Neural cell (in vitro differentiated cells): ENCODE measurements at regions not wholly inside any gene's neighbourhood (a gene's known extent, or its start where the extent isn't known, plus 50 kb on each side); places are given as distances from the start of the nearest gene placed in this dataset.

ENCODE experiments used
- H2AFZ ChIP-seq: fragments of 200-600, 300-800 bp; sonication (generic), shearing (Covaris generic); 2 replicates; pipeline ENCODE4 v1.6.0; 2014; ENCODE audit warnings: low read depth, mild to moderate bottlenecking, antibody characterized with exemption, low read length, moderate library complexity
- H3F3A ChIP-seq: fragments of 200-600 bp; shearing (Covaris generic); 2 replicates; pipeline ENCODE4 v1.6.1; 2016; ENCODE audit warnings: mild to moderate bottlenecking, moderate library complexity, mixed read lengths, antibody characterized with exemption, low read length; ENCODE audit not compliant: insufficient read depth, poor library complexity, severe bottlenecking
- H3K27ac ChIP-seq: fragments of 200-600, 300-800 bp; sonication (generic), shearing (Covaris generic); 2 replicates; pipeline ENCODE4 v1.5.1; 2014; ENCODE audit warnings: mild to moderate bottlenecking, low read length, moderate library complexity
- H3K27me3 ChIP-seq: fragments of 300-800, 200-600 bp; sonication (generic), shearing (Covaris generic); 2 replicates; pipeline ENCODE4 v1.6.0; 2014; ENCODE audit warnings: mild to moderate bottlenecking, low read depth, low read length, moderate library complexity; ENCODE audit not compliant: insufficient read depth
- H3K36me3 ChIP-seq: fragments of 300-800, 200-600 bp; sonication (generic), shearing (Covaris generic); 2 replicates; pipeline ENCODE4 v1.5.1; 2014; ENCODE audit warnings: mild to moderate bottlenecking, antibody characterized with exemption, low read length, moderate library complexity; ENCODE audit not compliant: insufficient read depth
- H3K4me2 ChIP-seq: fragments of 300-800, 200-600 bp; sonication (generic), shearing (Covaris generic); 2 replicates; pipeline ENCODE4 v1.6.0; 2014; ENCODE audit warnings: mild to moderate bottlenecking, low read length
- H3K4me3 ChIP-seq: fragments of 300-800, 200-600 bp; sonication (generic), shearing (Covaris generic); 2 replicates; pipeline ENCODE4 v1.5.1; 2014; ENCODE audit warnings: mild to moderate bottlenecking, low read length, moderate library complexity
- H3K79me2 ChIP-seq: fragments of 200-600 bp; shearing (Covaris generic); replicated peaks from 2 replicates; pipeline ENCODE4 v1.6.0; 2014; ENCODE audit warnings: mild to moderate bottlenecking, low read length, moderate library complexity; ENCODE audit not compliant: insufficient read depth
- H3K9ac ChIP-seq: fragments of 300-800, 200-600 bp; sonication (generic), shearing (Covaris generic); 2 replicates; pipeline ENCODE4 v1.6.1; 2016; ENCODE audit warnings: mild to moderate bottlenecking, low read length, mixed read lengths
- H3K9me2 ChIP-seq: fragments of 200-600 bp; shearing (Covaris generic); 2 replicates; pipeline ENCODE4 v1.6.1; 2016; ENCODE audit warnings: mild to moderate bottlenecking, low read length, mixed read lengths; ENCODE audit not compliant: insufficient read depth
- H3K9me3 ChIP-seq: fragments of 200-600, 300-800 bp; sonication (generic), shearing (Covaris generic); 2 replicates; pipeline ENCODE4 v1.6.1; 2016; ENCODE audit warnings: mild to moderate bottlenecking, mixed run types, low read length, moderate library complexity, mixed read lengths
- H4K20me1 ChIP-seq: fragments of 200-600 bp; shearing (Covaris generic); 2 replicates; pipeline ENCODE4 v1.6.1; 2016; ENCODE audit warnings: mild to moderate bottlenecking, mixed run types; ENCODE audit not compliant: insufficient read depth
- CTCF ChIP-seq: fragments of 450-650 bp; IDR thresholded peaks from 2 replicates; pipeline ENCODE4 v1.5.1; 2014; ENCODE audit warnings: antibody characterized with exemption, mild to moderate bottlenecking, moderate library complexity; ENCODE audit not compliant: poor library complexity, severe bottlenecking
- EP300 ChIP-seq: fragments of 450-650 bp; conservative IDR thresholded peaks from 2 replicates; pipeline ENCODE4 v1.6.1; 2014; ENCODE audit warnings: antibody characterized with exemption, mild to moderate bottlenecking, moderate library complexity; ENCODE audit not compliant: poor library complexity, severe bottlenecking
- EZH2 ChIP-seq: fragments of 200-600, 300-800 bp; shearing (Covaris generic), sonication (generic); IDR thresholded peaks from 2 replicates; pipeline ENCODE4 v1.6.1; 2014; ENCODE audit warnings: antibody characterized with exemption, low read length, borderline replicate concordance, mild to moderate bottlenecking; ENCODE audit not compliant: insufficient read depth, poor library complexity, severe bottlenecking
- MXI1 ChIP-seq: fragments of 450-650 bp; conservative IDR thresholded peaks from 2 replicates; pipeline ENCODE4 v1.6.1; 2014; ENCODE audit warnings: antibody characterized with exemption, mild to moderate bottlenecking; ENCODE audit not compliant: poor library complexity, severe bottlenecking
- POLR2AphosphoS5 ChIP-seq: IDR thresholded peaks from 2 replicates; pipeline ENCODE4 v1.6.1; 2012
- RAD21 ChIP-seq: fragments of 450-650 bp; conservative IDR thresholded peaks from 2 replicates; pipeline ENCODE4 v1.6.1; 2014; ENCODE audit warnings: antibody characterized with exemption, mild to moderate bottlenecking, moderate library complexity
- SMC3 ChIP-seq: fragments of 450-650 bp; conservative IDR thresholded peaks from 2 replicates; pipeline ENCODE4 v1.6.1; 2014; ENCODE audit warnings: antibody characterized with exemption, mild to moderate bottlenecking, moderate library complexity; ENCODE audit not compliant: poor library complexity
- TAF1 ChIP-seq: IDR thresholded peaks from 2 replicates; pipeline ENCODE4 v1.6.1; 2012; ENCODE audit warnings: low read depth
- TF ChIP-seq, protein P1 (sequence below): IDR thresholded peaks from 2 replicates; pipeline ENCODE4 v1.6.1; 2012; ENCODE audit warnings: borderline replicate concordance

DNA sequence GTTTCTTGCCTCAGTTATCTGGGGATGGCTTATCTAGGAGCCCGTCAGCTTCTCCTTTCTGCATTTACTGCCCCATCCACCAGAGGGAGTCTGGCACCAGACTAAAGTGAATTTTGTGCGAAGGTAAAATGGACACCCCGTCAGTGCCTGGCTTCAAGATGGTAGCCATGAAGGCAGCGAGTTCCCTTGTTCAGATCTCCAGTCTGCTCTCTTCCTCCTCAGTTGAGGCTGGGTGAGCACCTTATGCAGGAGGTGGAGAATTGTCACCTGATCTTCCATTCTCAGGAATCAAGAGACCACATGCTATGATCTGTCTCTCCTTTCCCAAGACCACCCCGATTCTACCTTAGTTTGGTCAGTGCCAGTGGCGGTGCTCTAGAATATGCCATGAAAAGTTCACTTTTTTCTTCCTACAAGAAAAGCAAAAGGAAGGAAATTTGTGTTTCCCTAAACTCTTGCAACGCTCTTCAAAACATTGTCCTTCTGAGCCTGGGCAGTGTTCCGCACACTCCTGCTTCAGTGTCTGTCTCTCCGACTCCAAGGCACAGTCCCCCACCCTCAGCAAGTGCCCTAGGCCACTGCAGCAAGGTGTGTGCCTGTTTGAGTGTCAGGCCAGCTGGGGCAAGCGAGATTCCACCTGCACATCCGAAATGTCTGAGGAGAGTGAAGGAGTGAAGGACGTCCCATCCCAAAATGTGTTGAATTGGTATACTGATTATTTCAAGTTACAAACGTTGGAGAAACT, 168.6 kb downstream of the SS18 start:
- Histone ChIP-seq H3K4me2 (no peak overlapping the region), H3K4me3 (no peak overlapping the region), H2AFZ (no peak overlapping the region), H3K9ac (no peak overlapping the region), H4K20me1 (no peaks in the 10 kb centered on the region), H3K79me2 (no peaks in the 10 kb centered on the region), H3K36me3 (no peaks in the 10 kb centered on the region), H3F3A (no peaks in the 10 kb centered on the region), H3K27ac (no peak overlapping the region), H3K9me2 (no peaks in the 10 kb centered on the region), H3K27me3 (no peaks in the 10 kb centered on the region), H3K9me3 (no peaks in the 10 kb centered on the region)
- TF ChIP-seq EP300 = no peak
- TF ChIP-seq POLR2AphosphoS5 = no peak
- TF ChIP-seq SMC3 = no peak
- TF ChIP-seq, protein P1, sequence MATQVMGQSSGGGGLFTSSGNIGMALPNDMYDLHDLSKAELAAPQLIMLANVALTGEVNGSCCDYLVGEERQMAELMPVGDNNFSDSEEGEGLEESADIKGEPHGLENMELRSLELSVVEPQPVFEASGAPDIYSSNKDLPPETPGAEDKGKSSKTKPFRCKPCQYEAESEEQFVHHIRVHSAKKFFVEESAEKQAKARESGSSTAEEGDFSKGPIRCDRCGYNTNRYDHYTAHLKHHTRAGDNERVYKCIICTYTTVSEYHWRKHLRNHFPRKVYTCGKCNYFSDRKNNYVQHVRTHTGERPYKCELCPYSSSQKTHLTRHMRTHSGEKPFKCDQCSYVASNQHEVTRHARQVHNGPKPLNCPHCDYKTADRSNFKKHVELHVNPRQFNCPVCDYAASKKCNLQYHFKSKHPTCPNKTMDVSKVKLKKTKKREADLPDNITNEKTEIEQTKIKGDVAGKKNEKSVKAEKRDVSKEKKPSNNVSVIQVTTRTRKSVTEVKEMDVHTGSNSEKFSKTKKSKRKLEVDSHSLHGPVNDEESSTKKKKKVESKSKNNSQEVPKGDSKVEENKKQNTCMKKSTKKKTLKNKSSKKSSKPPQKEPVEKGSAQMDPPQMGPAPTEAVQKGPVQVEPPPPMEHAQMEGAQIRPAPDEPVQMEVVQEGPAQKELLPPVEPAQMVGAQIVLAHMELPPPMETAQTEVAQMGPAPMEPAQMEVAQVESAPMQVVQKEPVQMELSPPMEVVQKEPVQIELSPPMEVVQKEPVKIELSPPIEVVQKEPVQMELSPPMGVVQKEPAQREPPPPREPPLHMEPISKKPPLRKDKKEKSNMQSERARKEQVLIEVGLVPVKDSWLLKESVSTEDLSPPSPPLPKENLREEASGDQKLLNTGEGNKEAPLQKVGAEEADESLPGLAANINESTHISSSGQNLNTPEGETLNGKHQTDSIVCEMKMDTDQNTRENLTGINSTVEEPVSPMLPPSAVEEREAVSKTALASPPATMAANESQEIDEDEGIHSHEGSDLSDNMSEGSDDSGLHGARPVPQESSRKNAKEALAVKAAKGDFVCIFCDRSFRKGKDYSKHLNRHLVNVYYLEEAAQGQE = no peak
- no peak for TF ChIP-seq EZH2
- TF ChIP-seq TAF1 = no peak
- no peak for TF ChIP-seq MXI1

- no peaks in the 10 kb centered on the region for H3K36me3 ChIP-seq
- no peaks in the 10 kb centered on the region for H3F3A ChIP-seq
- H3K4me2 ChIP-seq = no peak overlapping the region
- H3K79me2 ChIP-seq = no peaks in the 10 kb centered on the region
- H2AFZ ChIP-seq = no peak overlapping the region
- TF ChIP-seq RAD21 (no peak), EP300 (no peak), TAF1 (no peak), POLR2AphosphoS5 (no peak), CTCF (no peak), EZH2 (no peak), MXI1 (no peak), SMC3 (no peak)
- TF ChIP-seq, protein P1 = no peak
- H3K9me2 ChIP-seq = no peaks in the 10 kb centered on the region
- no peaks in the 10 kb centered on the region for H3K9me3 ChIP-seq
- no peak overlapping the region for H3K9ac ChIP-seq
- H4K20me1 ChIP-seq = no peaks in the 10 kb centered on the region
- no peaks in the 10 kb centered on the region for H3K27me3 ChIP-seq
- no peak overlapping the region for H3K27ac ChIP-seq
- H3K4me3 ChIP-seq = no peak overlapping the region
Measured at GRCh38 chr18:25915907-25916306, 174.5 kb downstream of the SS18 start.
